Breast epithelium (tissue), 3 donors: ENCODE measurements at regions not wholly inside any gene's neighbourhood (a gene's known extent, or its start where the extent isn't known, plus 50 kb on each side); places are given as distances from the start of the nearest gene placed in this dataset.

Source experiments
- CTCF ChIP-seq, 3 donors: fragments of 450-650 bp; IDR thresholded peaks; one replicate each; pipeline ENCODE4 v1.5.1; 2016 to 2017; ENCODE audit warnings: antibody characterized with exemption in 3 of 3, mild to moderate bottlenecking in 3 of 3, moderate library complexity in 3 of 3
- POLR2A ChIP-seq: fragments of 450-650 bp; IDR thresholded peaks from one replicate; pipeline ENCODE4 v1.6.1; 2016; ENCODE audit warnings: antibody characterized with exemption, mild to moderate bottlenecking, moderate library complexity
- POLR2AphosphoS5 ChIP-seq, 3 donors: sonication (generic); formaldehyde crosslinking; IDR thresholded peaks; one replicate each; pipeline ENCODE4 v1.6.1; 2017; ENCODE audit warnings: antibody characterized with exemption in 3 of 3

GRCh38 chr10:79005126-79005810, 63.5 kb upstream of the ZMIZ1 start:
- TF ChIP-seq CTCF (IDR thresholded peaks at IDR 0.05) (no peak), POLR2AphosphoS5 (IDR thresholded peaks at IDR 0.05) (no peak), POLR2A (no peak)
